ENCODE measurements at regions not wholly inside any gene's neighbourhood (a gene's known extent, or its start where the extent isn't known, plus 50 kb on each side); places are given as distances from the start of the nearest gene placed in this dataset.
"Not testable (repeated sequence)": the region's sequence is repeated elsewhere in the genome, so short reads cannot be mapped to it uniquely, and the experiment has no call there.

GRCh38 chr4:14371131-14371530 is 631.1 kb upstream of the CPEB2 start:
- no peak for DNase-seq (ENCODE audit: low read depth)

GRCh38 chr4:14375816-14376215 is 626.5 kb upstream of the CPEB2 start:
- DNase-seq (ENCODE audit: low read depth), result no peak

GRCh38 chr4:14379183-14379582 is 623.1 kb upstream of the CPEB2 start:
- no peak for DNase-seq (ENCODE audit: low read depth)

GRCh38 chr4:14383652-14384051 is 618.6 kb upstream of the CPEB2 start:
- no peak for DNase-seq (ENCODE audit: low read depth)

GRCh38 chr4:14384824-14385223 is 617.5 kb upstream of the CPEB2 start:
- DNase-seq (ENCODE audit: low read depth), result no peak

- DNase-seq (ENCODE audit: low read depth), result no peak
Measured at GRCh38 chr4:14386196-14386595, 616.1 kb upstream of the CPEB2 start.

- DNase-seq (ENCODE audit: low read depth), result no peak
Measured at GRCh38 chr4:14387647-14388046, 614.6 kb upstream of the CPEB2 start.

- no peak for DNase-seq (ENCODE audit: low read depth)
Measured at GRCh38 chr4:14392378-14392777, 609.9 kb upstream of the CPEB2 start.

- no peak for DNase-seq (ENCODE audit: low read depth)
Measured at GRCh38 chr4:14396183-14396582, 606.1 kb upstream of the CPEB2 start.

GRCh38 chr4:14399848-14400247 is 602.4 kb upstream of the CPEB2 start:
- DNase-seq (ENCODE audit: low read depth), result no peak

- DNase-seq (ENCODE audit: low read depth), result no peak
Measured at GRCh38 chr4:14400307-14400706, 602.0 kb upstream of the CPEB2 start.

GRCh38 chr4:14403132-14403531 is 599.1 kb upstream of the CPEB2 start:
- DNase-seq (ENCODE audit: low read depth), result no peak

GRCh38 chr4:14404730-14405129 is 597.6 kb upstream of the CPEB2 start:
- no peak for DNase-seq (ENCODE audit: low read depth)

- no peak for DNase-seq (ENCODE audit: low read depth)
Measured at GRCh38 chr4:14410516-14410915, 591.8 kb upstream of the CPEB2 start.

GRCh38 chr4:14415146-14415545 is 587.1 kb upstream of the CPEB2 start:
- DNase-seq (ENCODE audit: low read depth), result no peak

GRCh38 chr4:14419516-14419915 is 582.8 kb upstream of the CPEB2 start:
- no peak for DNase-seq (ENCODE audit: low read depth)

- DNase-seq (ENCODE audit: low read depth), result not testable (repeated sequence)
Measured at GRCh38 chr4:14426297-14426696, 576.0 kb upstream of the CPEB2 start.

- DNase-seq (ENCODE audit: low read depth), result no peak
Measured at GRCh38 chr4:14428125-14428524, 574.2 kb upstream of the CPEB2 start.

GRCh38 chr4:14431155-14432134 is 570.8 kb upstream of the CPEB2 start:
- no peak for DNase-seq (ENCODE audit: low read depth)

- no peak for DNase-seq (ENCODE audit: low read depth)
Measured at GRCh38 chr4:14434483-14434882, 567.8 kb upstream of the CPEB2 start.

- no peak for DNase-seq (ENCODE audit: low read depth)
Measured at GRCh38 chr4:14434916-14435315, 567.4 kb upstream of the CPEB2 start.

GRCh38 chr4:14441561-14441960 is 560.7 kb upstream of the CPEB2 start:
- DNase-seq (ENCODE audit: low read depth), result no peak

GRCh38 chr4:14445882-14446281 is 556.4 kb upstream of the CPEB2 start:
- DNase-seq (ENCODE audit: low read depth), result no peak

- no peak for DNase-seq (ENCODE audit: low read depth)
Measured at GRCh38 chr4:14446311-14446710, 556.0 kb upstream of the CPEB2 start.
